ENCODE measurements at regions not wholly inside any gene's neighbourhood (a gene's known extent, or its start where the extent isn't known, plus 50 kb on each side); places are given as distances from the start of the nearest gene placed in this dataset.

GRCh38 chr19:30880151-30880550 lies 469.1 kb downstream of the TSHZ3 start:
- in situ Hi-C loops (cut with HindIII; ENCODE audit: low sequenced_read_pairs) = no loop called here
- no peak for DNase-seq (ENCODE audit: low read depth, low spot score)
- no peak for TF ChIP-seq CTCF (IDR thresholded peaks at IDR 0.05; ENCODE audit: low read depth, low read length)
- no peak overlapping the region for H3K4me3 ChIP-seq (ENCODE audit: low read depth, low read length)

- no peak for DNase-seq (ENCODE audit: low read depth, low spot score)
- in situ Hi-C loops (cut with HindIII; ENCODE audit: low sequenced_read_pairs) = no loop called here
- no peak for TF ChIP-seq CTCF (IDR thresholded peaks at IDR 0.05; ENCODE audit: low read depth, low read length)
- H3K4me3 ChIP-seq (ENCODE audit: low read depth, low read length) = no peak overlapping the region
These were observed 469.5 kb downstream of the TSHZ3 start for GRCh38 chr19:30879736-30880135.

GRCh38 chr19:30879225-30879624 lies 470.0 kb downstream of the TSHZ3 start:
- TF ChIP-seq CTCF (IDR thresholded peaks at IDR 0.05; ENCODE audit: low read depth, low read length) = no peak
- no peak overlapping the region for H3K4me3 ChIP-seq (ENCODE audit: low read depth, low read length)
- in situ Hi-C loops (cut with HindIII; ENCODE audit: low sequenced_read_pairs) = no loop called here
- DNase-seq (ENCODE audit: low read depth, low spot score) = no peak

GRCh38 chr19:30878495-30878894 lies 470.7 kb downstream of the TSHZ3 start:
- no peak for TF ChIP-seq CTCF (IDR thresholded peaks at IDR 0.05; ENCODE audit: low read depth, low read length)
- no peak for DNase-seq (ENCODE audit: low read depth, low spot score)
- H3K4me3 ChIP-seq (ENCODE audit: low read depth, low read length) = no peak overlapping the region
- in situ Hi-C loops (cut with HindIII; ENCODE audit: low sequenced_read_pairs) = no loop called here

- in situ Hi-C loops (cut with HindIII; ENCODE audit: low sequenced_read_pairs) = no loop called here
- no peak for TF ChIP-seq CTCF (IDR thresholded peaks at IDR 0.05; ENCODE audit: low read depth, low read length)
- no peak overlapping the region for H3K4me3 ChIP-seq (ENCODE audit: low read depth, low read length)
- DNase-seq (ENCODE audit: low read depth, low spot score) = no peak
These were observed 471.5 kb downstream of the TSHZ3 start for GRCh38 chr19:30877661-30878113.

- no peak for DNase-seq (ENCODE audit: low read depth, low spot score)
- H3K4me3 ChIP-seq (ENCODE audit: low read depth, low read length) = no peak overlapping the region
- in situ Hi-C loops (cut with HindIII; ENCODE audit: low sequenced_read_pairs) = no loop called here
- TF ChIP-seq CTCF (IDR thresholded peaks at IDR 0.05; ENCODE audit: low read depth, low read length) = no peak
These were observed 475.5 kb downstream of the TSHZ3 start for GRCh38 chr19:30873691-30874090.

GRCh38 chr19:30873003-30873402 lies 476.2 kb downstream of the TSHZ3 start:
- no peak for DNase-seq (ENCODE audit: low read depth, low spot score)
- TF ChIP-seq CTCF (IDR thresholded peaks at IDR 0.05; ENCODE audit: low read depth, low read length) = no peak
- in situ Hi-C loops (cut with HindIII; ENCODE audit: low sequenced_read_pairs) = no loop called here
- no peak overlapping the region for H3K4me3 ChIP-seq (ENCODE audit: low read depth, low read length)

Data from astrocyte of the spinal cord (primary cell).